22Rv1 (cell line): ENCODE measurements at regions not wholly inside any gene's neighbourhood (a gene's known extent, or its start where the extent isn't known, plus 50 kb on each side); places are given as distances from the start of the nearest gene placed in this dataset.

ENCODE experiments used
- H3K27ac ChIP-seq: fragments of 450-650 bp; 2 replicates; pipeline ENCODE4 v1.5.1; 2017
- ZFX ChIP-seq: fragments of 450-650 bp; IDR thresholded peaks from 2 replicates; pipeline ENCODE4 v1.6.1; 2017; ENCODE audit warnings: antibody characterized with exemption, borderline replicate concordance
- TF ChIP-seq, protein P1 (sequence below): fragments of 450-650 bp; IDR thresholded peaks from 2 replicates; pipeline ENCODE4 v1.5.1; 2017; ENCODE audit warnings: mild to moderate bottlenecking

DNA sequence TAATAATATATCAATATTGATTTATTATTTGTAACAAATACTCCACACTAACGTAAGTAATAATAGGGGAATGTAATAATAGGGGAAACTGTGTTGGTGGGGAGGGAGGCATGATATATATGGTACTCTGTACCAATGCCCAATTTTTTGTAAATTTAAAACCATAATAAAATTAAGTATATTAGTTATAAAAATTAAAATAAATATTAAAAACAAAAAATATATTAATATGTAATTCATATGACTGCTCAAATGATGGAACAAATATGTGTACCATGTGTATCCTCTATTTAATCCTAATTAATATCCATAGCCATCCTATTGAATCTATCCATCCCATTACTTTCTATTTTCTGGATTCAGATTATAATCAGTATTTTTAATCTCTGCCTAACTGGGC, 578.0 kb downstream of the KCNA4 start:
- TF ChIP-seq, protein P1, sequence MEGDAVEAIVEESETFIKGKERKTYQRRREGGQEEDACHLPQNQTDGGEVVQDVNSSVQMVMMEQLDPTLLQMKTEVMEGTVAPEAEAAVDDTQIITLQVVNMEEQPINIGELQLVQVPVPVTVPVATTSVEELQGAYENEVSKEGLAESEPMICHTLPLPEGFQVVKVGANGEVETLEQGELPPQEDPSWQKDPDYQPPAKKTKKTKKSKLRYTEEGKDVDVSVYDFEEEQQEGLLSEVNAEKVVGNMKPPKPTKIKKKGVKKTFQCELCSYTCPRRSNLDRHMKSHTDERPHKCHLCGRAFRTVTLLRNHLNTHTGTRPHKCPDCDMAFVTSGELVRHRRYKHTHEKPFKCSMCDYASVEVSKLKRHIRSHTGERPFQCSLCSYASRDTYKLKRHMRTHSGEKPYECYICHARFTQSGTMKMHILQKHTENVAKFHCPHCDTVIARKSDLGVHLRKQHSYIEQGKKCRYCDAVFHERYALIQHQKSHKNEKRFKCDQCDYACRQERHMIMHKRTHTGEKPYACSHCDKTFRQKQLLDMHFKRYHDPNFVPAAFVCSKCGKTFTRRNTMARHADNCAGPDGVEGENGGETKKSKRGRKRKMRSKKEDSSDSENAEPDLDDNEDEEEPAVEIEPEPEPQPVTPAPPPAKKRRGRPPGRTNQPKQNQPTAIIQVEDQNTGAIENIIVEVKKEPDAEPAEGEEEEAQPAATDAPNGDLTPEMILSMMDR: no peak
- no peak for TF ChIP-seq ZFX
- H3K27ac ChIP-seq: no peak overlapping the region

DNA sequence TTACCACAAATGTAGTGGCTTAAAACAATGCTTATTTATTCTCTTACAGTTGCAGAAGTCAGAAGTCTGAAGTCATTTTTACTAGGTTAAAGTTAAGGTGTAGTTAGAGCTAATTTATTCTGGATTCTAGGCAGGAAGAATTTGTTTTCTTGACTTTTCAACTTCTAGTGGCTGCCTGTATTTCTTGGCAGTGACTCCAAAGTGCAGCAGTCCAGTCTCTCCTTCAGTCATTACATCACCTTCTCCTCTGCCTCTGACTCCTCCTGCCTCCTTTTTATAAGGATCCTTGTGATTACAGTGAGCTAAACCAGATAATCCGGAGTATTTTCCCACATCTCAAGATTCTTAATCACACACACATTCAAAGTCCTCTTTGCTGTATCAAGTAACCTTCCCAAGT, 581.4 kb downstream of the KCNA4 start:
- TF ChIP-seq ZFX: no peak
- TF ChIP-seq, protein P1: no peak
- H3K27ac ChIP-seq: no peak overlapping the region

DNA sequence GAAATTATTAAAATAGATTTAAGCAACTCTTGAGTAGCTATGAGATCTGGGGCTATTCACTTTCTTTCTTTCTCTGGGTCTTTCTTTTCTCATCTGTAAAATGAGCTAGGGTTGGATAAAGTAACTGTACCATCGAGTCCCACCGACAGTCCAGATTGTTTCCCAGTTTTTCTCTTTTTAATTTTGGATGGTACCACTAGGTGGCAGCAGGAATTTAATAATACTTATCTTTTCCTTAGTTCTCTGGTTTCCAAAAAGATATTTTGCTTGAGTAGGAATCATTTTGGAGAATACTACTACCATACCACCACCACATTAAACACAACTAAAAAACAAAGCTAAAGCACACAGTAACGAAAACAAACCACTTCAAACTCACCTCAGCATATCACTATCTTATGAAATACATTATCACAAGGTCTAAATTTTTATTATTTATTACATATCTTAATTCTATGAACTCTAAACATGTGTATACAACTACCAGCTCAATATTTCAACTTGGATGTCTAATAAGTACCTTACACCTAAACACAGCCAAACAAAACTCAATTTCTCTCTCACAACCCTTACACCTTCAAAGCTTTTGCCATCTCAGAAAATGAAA, 584.0 kb downstream of the KCNA4 start:
- no peak overlapping the region for H3K27ac ChIP-seq
- TF ChIP-seq, protein P1: peak; percentile 74
- no peak for TF ChIP-seq ZFX

DNA sequence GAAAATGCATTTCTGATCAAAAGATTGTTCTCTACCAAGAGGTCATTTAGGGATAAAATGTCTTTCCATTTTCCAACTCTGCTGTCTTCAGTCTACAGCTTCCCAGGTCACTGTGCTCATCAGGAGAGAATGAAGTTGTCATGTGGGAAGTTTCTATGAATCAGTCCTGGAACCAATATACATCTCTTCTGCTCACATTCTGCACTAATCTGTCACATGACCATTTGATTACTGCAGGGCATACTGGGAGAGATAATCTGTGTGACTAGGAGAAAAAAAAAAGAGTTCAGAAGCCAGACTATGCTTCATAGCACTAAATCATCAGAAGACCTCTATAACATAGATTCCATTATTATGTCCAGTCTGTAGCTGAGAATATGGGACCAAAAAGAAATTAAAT, 611.5 kb downstream of the KCNA4 start:
- H3K27ac ChIP-seq: no peak overlapping the region
- TF ChIP-seq, protein P1: no peak
- no peak for TF ChIP-seq ZFX

DNA sequence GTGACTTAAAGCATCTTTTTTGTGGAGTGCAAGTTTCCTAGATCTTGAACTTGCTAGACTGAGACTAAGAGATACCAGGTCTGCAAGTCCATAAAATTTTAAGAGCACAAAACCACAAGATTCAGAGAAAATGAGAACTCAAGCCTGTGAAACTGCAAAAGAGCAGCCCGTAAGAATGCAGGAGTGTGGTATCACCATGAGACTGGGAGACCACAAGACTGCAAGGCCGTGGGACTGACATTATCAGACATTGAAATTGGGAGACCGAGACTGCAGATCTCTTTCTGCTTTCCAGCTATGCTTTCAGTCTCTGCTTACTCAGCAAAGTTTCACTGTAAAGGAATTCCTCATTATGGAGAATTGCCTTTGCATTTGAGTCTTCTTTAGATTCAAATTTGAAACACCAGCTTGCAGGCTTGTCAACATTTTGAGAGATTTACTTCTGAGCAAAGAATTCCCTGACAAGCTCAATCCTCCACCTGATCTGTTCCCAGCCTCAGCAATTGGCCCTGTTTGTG, 621.2 kb downstream of the KCNA4 start:
- H3K27ac ChIP-seq: no peak overlapping the region
- TF ChIP-seq ZFX: no peak
- TF ChIP-seq, protein P1: no peak

DNA sequence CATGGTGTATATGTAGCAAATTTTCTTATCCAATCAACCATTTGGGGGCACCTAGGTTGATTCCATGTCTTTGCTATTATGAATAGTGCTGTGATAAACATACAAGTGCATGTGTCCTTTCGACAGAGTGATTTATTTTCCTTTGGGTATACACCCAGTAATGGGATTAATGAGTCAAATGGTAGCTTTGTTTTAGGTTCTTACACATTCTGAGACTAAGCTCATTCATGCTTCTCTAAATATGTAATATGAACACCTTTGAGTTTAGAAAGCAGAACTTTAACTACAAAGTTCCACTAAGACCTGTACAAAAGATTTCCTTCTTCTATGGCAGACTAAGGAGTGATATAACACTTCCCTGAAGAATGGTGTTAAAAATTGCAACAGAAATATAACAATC, 627.0 kb downstream of the KCNA4 start:
- no peak overlapping the region for H3K27ac ChIP-seq
- TF ChIP-seq, protein P1: no peak
- no peak for TF ChIP-seq ZFX

DNA sequence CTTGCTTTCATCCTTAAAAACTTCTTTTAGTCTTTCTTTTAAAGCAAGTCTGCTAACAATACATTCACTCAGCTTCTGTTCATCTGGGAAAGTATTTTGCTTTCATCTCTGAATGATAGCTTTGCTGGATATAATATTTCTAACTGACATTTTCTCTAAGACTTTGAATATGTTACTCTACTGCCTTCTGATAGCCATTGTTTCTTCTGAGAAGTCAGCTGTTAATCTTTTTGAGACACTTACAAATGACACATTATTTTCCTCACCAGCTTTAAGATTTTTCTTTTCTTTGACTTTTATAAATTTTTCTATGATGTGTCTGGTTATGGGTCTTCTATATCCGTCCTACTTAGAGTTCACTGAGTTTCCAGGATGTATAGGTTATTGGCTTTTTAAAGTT, 643.1 kb downstream of the KCNA4 start:
- TF ChIP-seq, protein P1: no peak
- TF ChIP-seq ZFX: no peak
- H3K27ac ChIP-seq: no peak overlapping the region
